IPS-15b (cell line): ENCODE measurements at regions not wholly inside any gene's neighbourhood (a gene's known extent, or its start where the extent isn't known, plus 50 kb on each side); places are given as distances from the start of the nearest gene placed in this dataset.

Source experiments
- H3K27me3 ChIP-seq: one replicate; pipeline ENCODE4 v1.6.1; 2013; ENCODE audit warnings: low read length; ENCODE audit not compliant: control insufficient read depth, insufficient read depth
- H3K36me3 ChIP-seq: one replicate; pipeline ENCODE4 v1.6.1; 2013; ENCODE audit warnings: low read length; ENCODE audit not compliant: control insufficient read depth, insufficient read depth
- H3K4me1 ChIP-seq: one replicate; pipeline ENCODE4 v1.6.1; 2013; ENCODE audit warnings: mild to moderate bottlenecking, low read length; ENCODE audit not compliant: control insufficient read depth, insufficient read depth
- H3K4me3 ChIP-seq: one replicate; pipeline ENCODE4 v1.5.1; 2013; ENCODE audit warnings: low read depth, low read length
- H3K9ac ChIP-seq: one replicate; pipeline ENCODE4 v1.6.1; 2013; ENCODE audit warnings: low read depth, mild to moderate bottlenecking, low read length
- H3K9me3 ChIP-seq: one replicate; pipeline ENCODE4 v1.6.1; 2013; ENCODE audit warnings: mild to moderate bottlenecking, low read length; ENCODE audit not compliant: control insufficient read depth, insufficient read depth

GRCh38 chr7:110142939-110143526 is 947.9 kb upstream of the LRRN3 start:
- no peak overlapping the region for H3K9ac ChIP-seq
- no peaks in the 10 kb centered on the region for H3K36me3 ChIP-seq
- no peak overlapping the region for H3K4me3 ChIP-seq
- H3K4me1 ChIP-seq = no peaks in the 10 kb centered on the region
- no peaks in the 10 kb centered on the region for H3K27me3 ChIP-seq
- peaks cover 2% of the 10 kb centered on the region for H3K9me3 ChIP-seq

GRCh38 chr7:110144599-110144998 is 946.3 kb upstream of the LRRN3 start:
- Histone ChIP-seq H3K27me3 (no peaks in the 10 kb centered on the region), H3K4me3 (no peak overlapping the region), H3K36me3 (no peaks in the 10 kb centered on the region), H3K9me3 (peaks cover 8% of the 10 kb centered on the region), H3K4me1 (no peaks in the 10 kb centered on the region), H3K9ac (no peak overlapping the region)

GRCh38 chr7:110148054-110148453 is 942.9 kb upstream of the LRRN3 start:
- H3K4me1 ChIP-seq = no peaks in the 10 kb centered on the region
- peaks cover 8% of the 10 kb centered on the region for H3K9me3 ChIP-seq
- no peaks in the 10 kb centered on the region for H3K36me3 ChIP-seq
- no peak overlapping the region for H3K9ac ChIP-seq
- no peak overlapping the region for H3K4me3 ChIP-seq
- H3K27me3 ChIP-seq = no peaks in the 10 kb centered on the region

GRCh38 chr7:110153222-110153621 is 937.7 kb upstream of the LRRN3 start:
- H3K4me1 ChIP-seq = peaks cover 3% of the 10 kb centered on the region
- peaks cover 5% of the 10 kb centered on the region for H3K9me3 ChIP-seq
- no peaks in the 10 kb centered on the region for H3K27me3 ChIP-seq
- no peaks in the 10 kb centered on the region for H3K36me3 ChIP-seq
- H3K4me3 ChIP-seq = no peak overlapping the region
- H3K9ac ChIP-seq = no peak overlapping the region

- H3K36me3 ChIP-seq = no peaks in the 10 kb centered on the region
- no peaks in the 10 kb centered on the region for H3K27me3 ChIP-seq
- no peaks in the 10 kb centered on the region for H3K9me3 ChIP-seq
Observed at GRCh38 chr7:110156511-110156910, 934.4 kb upstream of the LRRN3 start.

GRCh38 chr7:110157631-110158362 is 933.1 kb upstream of the LRRN3 start:
- H3K4me1 ChIP-seq = peaks cover 3% of the 10 kb centered on the region
- no peaks in the 10 kb centered on the region for H3K27me3 ChIP-seq
- no peak overlapping the region for H3K4me3 ChIP-seq
- no peaks in the 10 kb centered on the region for H3K36me3 ChIP-seq
- H3K9me3 ChIP-seq = no peaks in the 10 kb centered on the region
- no peak overlapping the region for H3K9ac ChIP-seq

More at GRCh38 chr7:110156511-110156910, 934.4 kb upstream of the LRRN3 start:
- H3K4me3 ChIP-seq = no peak overlapping the region
- H3K9ac ChIP-seq = no peak overlapping the region
- H3K4me1 ChIP-seq = peaks cover 3% of the 10 kb centered on the region

- H3K27me3 ChIP-seq = no peaks in the 10 kb centered on the region
- no peak overlapping the region for H3K9ac ChIP-seq
- no peaks in the 10 kb centered on the region for H3K9me3 ChIP-seq
- no peak overlapping the region for H3K4me3 ChIP-seq
- no peaks in the 10 kb centered on the region for H3K36me3 ChIP-seq
- no peaks in the 10 kb centered on the region for H3K4me1 ChIP-seq
Observed at GRCh38 chr7:110168010-110168409, 922.9 kb upstream of the LRRN3 start.

GRCh38 chr7:110170841-110171240 is 920.1 kb upstream of the LRRN3 start:
- H3K4me3 ChIP-seq = no peak overlapping the region
- no peak overlapping the region for H3K9ac ChIP-seq
- H3K9me3 ChIP-seq = no peaks in the 10 kb centered on the region
- no peaks in the 10 kb centered on the region for H3K36me3 ChIP-seq
- no peaks in the 10 kb centered on the region for H3K4me1 ChIP-seq
- H3K27me3 ChIP-seq = no peaks in the 10 kb centered on the region

GRCh38 chr7:110177463-110177862 is 913.5 kb upstream of the LRRN3 start:
- H3K9me3 ChIP-seq = no peaks in the 10 kb centered on the region
- H3K4me1 ChIP-seq = peaks cover 4% of the 10 kb centered on the region
- no peak overlapping the region for H3K9ac ChIP-seq
- H3K27me3 ChIP-seq = no peaks in the 10 kb centered on the region
- H3K36me3 ChIP-seq = no peaks in the 10 kb centered on the region
- no peak overlapping the region for H3K4me3 ChIP-seq

- no peaks in the 10 kb centered on the region for H3K36me3 ChIP-seq
- no peaks in the 10 kb centered on the region for H3K27me3 ChIP-seq
- no peak overlapping the region for H3K9ac ChIP-seq
- no peaks in the 10 kb centered on the region for H3K9me3 ChIP-seq
- H3K4me1 ChIP-seq = peaks cover 4% of the 10 kb centered on the region
- H3K4me3 ChIP-seq = no peak overlapping the region
Observed at GRCh38 chr7:110179037-110179436, 911.9 kb upstream of the LRRN3 start.

- H3K9me3 ChIP-seq = no peaks in the 10 kb centered on the region
- H3K36me3 ChIP-seq = no peaks in the 10 kb centered on the region
- H3K9ac ChIP-seq = no peak overlapping the region
- no peaks in the 10 kb centered on the region for H3K27me3 ChIP-seq
- H3K4me3 ChIP-seq = no peak overlapping the region
- H3K4me1 ChIP-seq = peaks cover 4% of the 10 kb centered on the region
Observed at GRCh38 chr7:110181768-110182167, 909.2 kb upstream of the LRRN3 start.

GRCh38 chr7:110186334-110186733 is 904.6 kb upstream of the LRRN3 start:
- H3K36me3 ChIP-seq = no peaks in the 10 kb centered on the region
- H3K9ac ChIP-seq = no peak overlapping the region
- H3K4me1 ChIP-seq = no peaks in the 10 kb centered on the region
- H3K4me3 ChIP-seq = no peak overlapping the region
- no peaks in the 10 kb centered on the region for H3K27me3 ChIP-seq
- H3K9me3 ChIP-seq = no peaks in the 10 kb centered on the region
